ENCODE measurements at regions not wholly inside any gene's neighbourhood (a gene's known extent, or its start where the extent isn't known, plus 50 kb on each side); places are given as distances from the start of the nearest gene placed in this dataset.

DNA sequence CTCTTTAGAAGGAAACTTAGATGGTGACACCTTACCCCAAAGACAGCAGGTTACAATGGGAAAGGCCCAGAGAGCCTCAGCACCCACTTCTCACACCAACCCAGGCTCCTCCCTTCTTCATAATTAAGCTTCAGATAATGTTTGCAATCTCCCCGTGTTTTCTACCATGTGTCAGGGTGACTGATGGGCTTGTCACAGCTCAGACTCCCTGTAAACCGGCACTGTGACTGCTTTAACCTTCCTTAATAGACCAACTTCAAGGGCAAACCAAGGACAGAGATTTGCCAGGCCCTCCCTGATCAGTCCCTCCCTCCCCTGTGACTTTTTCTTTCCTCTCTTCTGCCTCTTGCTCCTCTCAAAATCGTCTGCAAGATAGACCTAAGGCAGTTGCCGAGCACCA lies 760.6 kb upstream of the EEF2KMT start:
- TF ChIP-seq, protein P1, sequence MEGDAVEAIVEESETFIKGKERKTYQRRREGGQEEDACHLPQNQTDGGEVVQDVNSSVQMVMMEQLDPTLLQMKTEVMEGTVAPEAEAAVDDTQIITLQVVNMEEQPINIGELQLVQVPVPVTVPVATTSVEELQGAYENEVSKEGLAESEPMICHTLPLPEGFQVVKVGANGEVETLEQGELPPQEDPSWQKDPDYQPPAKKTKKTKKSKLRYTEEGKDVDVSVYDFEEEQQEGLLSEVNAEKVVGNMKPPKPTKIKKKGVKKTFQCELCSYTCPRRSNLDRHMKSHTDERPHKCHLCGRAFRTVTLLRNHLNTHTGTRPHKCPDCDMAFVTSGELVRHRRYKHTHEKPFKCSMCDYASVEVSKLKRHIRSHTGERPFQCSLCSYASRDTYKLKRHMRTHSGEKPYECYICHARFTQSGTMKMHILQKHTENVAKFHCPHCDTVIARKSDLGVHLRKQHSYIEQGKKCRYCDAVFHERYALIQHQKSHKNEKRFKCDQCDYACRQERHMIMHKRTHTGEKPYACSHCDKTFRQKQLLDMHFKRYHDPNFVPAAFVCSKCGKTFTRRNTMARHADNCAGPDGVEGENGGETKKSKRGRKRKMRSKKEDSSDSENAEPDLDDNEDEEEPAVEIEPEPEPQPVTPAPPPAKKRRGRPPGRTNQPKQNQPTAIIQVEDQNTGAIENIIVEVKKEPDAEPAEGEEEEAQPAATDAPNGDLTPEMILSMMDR (IDR thresholded peaks at IDR 0.05; ENCODE audit: low read depth, low read length), result no peak
- no peak for TF ChIP-seq POLR2A (IDR thresholded peaks at IDR 0.05; ENCODE audit: extremely low read depth, insufficient read length)
- no peak for TF ChIP-seq MYC (IDR thresholded peaks at IDR 0.05; ENCODE audit: low read depth, low read length)
- TF ChIP-seq, protein P2, sequence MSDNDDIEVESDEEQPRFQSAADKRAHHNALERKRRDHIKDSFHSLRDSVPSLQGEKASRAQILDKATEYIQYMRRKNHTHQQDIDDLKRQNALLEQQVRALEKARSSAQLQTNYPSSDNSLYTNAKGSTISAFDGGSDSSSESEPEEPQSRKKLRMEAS (IDR thresholded peaks at IDR 0.05; ENCODE audit: low read depth, low read length), result no peak
